Trophoblast cell (in vitro differentiated cells and primary cell): ENCODE measurements at regions not wholly inside any gene's neighbourhood (a gene's known extent, or its start where the extent isn't known, plus 50 kb on each side); places are given as distances from the start of the nearest gene placed in this dataset.

Source experiments
- DNase-seq, 2 donors: peaks; one replicate each; pipeline ENCODE4 v3.0.0-alpha.2; 2016
- H2AFZ ChIP-seq: 2 replicates; pipeline ENCODE4 v1.6.1; 2013; ENCODE audit warnings: low read length, moderate library complexity, mild to moderate bottlenecking; ENCODE audit not compliant: insufficient read depth, poor library complexity
- H2AK5ac ChIP-seq: 2 replicates; pipeline ENCODE4 v1.6.1; 2013; ENCODE audit warnings: mild to moderate bottlenecking, low read length
- H2BK120ac ChIP-seq: 2 replicates; pipeline ENCODE4 v1.6.1; 2013; ENCODE audit warnings: low read length, mild to moderate bottlenecking, moderate library complexity; ENCODE audit not compliant: insufficient read depth, poor library complexity
- H2BK12ac ChIP-seq: 2 replicates; pipeline ENCODE4 v1.6.1; 2013; ENCODE audit warnings: mild to moderate bottlenecking, low read length, moderate library complexity
- H2BK5ac ChIP-seq: 2 replicates; pipeline ENCODE4 v1.6.1; 2013; ENCODE audit warnings: low read length, low read depth, moderate library complexity, mild to moderate bottlenecking; ENCODE audit not compliant: poor library complexity
- H3K14ac ChIP-seq: 2 replicates; pipeline ENCODE4 v1.6.1; 2013; ENCODE audit warnings: mild to moderate bottlenecking, low read length
- H3K18ac ChIP-seq: 2 replicates; pipeline ENCODE4 v1.6.1; 2013; ENCODE audit warnings: mild to moderate bottlenecking, low read length
- H3K23ac ChIP-seq: 2 replicates; pipeline ENCODE4 v1.6.1; 2013; ENCODE audit warnings: low read length
- H3K27ac ChIP-seq: 2 replicates; pipeline ENCODE4 v1.5.1; 2013; ENCODE audit warnings: low read depth, mild to moderate bottlenecking, inconsistent platforms, low read length, moderate library complexity
- H3K27me3 ChIP-seq: 2 replicates; pipeline ENCODE4 v1.6.1; 2013; ENCODE audit warnings: inconsistent platforms, mild to moderate bottlenecking, low read length, moderate library complexity; ENCODE audit not compliant: insufficient read depth
- H3K36me3 ChIP-seq, 2 experiments: 1 replicate in 1 of 2; 2 replicates in 1 of 2; pipeline ENCODE4 v1.6.1; 2013; ENCODE audit warnings: low read length in 2 of 2, mild to moderate bottlenecking in 2 of 2, moderate library complexity in 1 of 2; ENCODE audit not compliant: insufficient read depth in 2 of 2, control insufficient read depth in 1 of 2
- H3K4ac ChIP-seq: 2 replicates; pipeline ENCODE4 v1.6.1; 2013; ENCODE audit warnings: low read depth, mild to moderate bottlenecking, low read length, moderate library complexity
- H3K4me1 ChIP-seq, 2 experiments: 1 replicate in 1 of 2; 2 replicates in 1 of 2; pipeline ENCODE4 v1.6.1; 2013; ENCODE audit warnings: low read length in 2 of 2, mild to moderate bottlenecking in 2 of 2, moderate library complexity in 1 of 2; ENCODE audit not compliant: insufficient read depth in 2 of 2, control insufficient read depth in 1 of 2
- H3K4me2 ChIP-seq: 2 replicates; pipeline ENCODE4 v1.6.1; 2013; ENCODE audit warnings: inconsistent platforms, mild to moderate bottlenecking, low read length, moderate library complexity
- H3K4me3 ChIP-seq: 2 replicates; pipeline ENCODE4 v1.5.1; 2013; ENCODE audit warnings: mild to moderate bottlenecking, low read depth, low read length, inconsistent platforms
- H3K79me1 ChIP-seq: one replicate; pipeline ENCODE4 v1.6.1; 2013; ENCODE audit warnings: low read length
- H3K79me2 ChIP-seq: 2 replicates; pipeline ENCODE4 v1.6.1; 2013; ENCODE audit warnings: low read length, mild to moderate bottlenecking; ENCODE audit not compliant: control insufficient read depth, insufficient read depth, poor library complexity
- H3K9ac ChIP-seq: 2 replicates; pipeline ENCODE4 v1.6.1; 2013; ENCODE audit warnings: mild to moderate bottlenecking, low read length
- H3K9me3 ChIP-seq: 2 replicates; pipeline ENCODE4 v1.6.1; 2013; ENCODE audit warnings: low read depth, mild to moderate bottlenecking, control low read depth, inconsistent platforms, low read length; ENCODE audit not compliant: insufficient read depth
- H4K12ac ChIP-seq: 2 replicates; pipeline ENCODE4 v1.6.1; 2013; ENCODE audit warnings: low read depth, mild to moderate bottlenecking, low read length, moderate library complexity
- H4K8ac ChIP-seq: 2 replicates; pipeline ENCODE4 v1.6.1; 2013; ENCODE audit warnings: low read depth, mild to moderate bottlenecking, low read length, moderate library complexity
- H4K91ac ChIP-seq: one replicate; pipeline ENCODE4 v1.6.1; 2013; ENCODE audit warnings: low read depth, mild to moderate bottlenecking, low read length, moderate library complexity
- WGBS: extraction: QIAGEN DNeasy Blood & Tissue Kit; methylation state at CpG from one replicate; pipeline ENCODE4 v1.1.7; 2013; ENCODE audit warnings: missing lambda C conversion rate; ENCODE audit not compliant: insufficient read length, insufficient coverage; ENCODE audit errors: extremely low coverage; 5-methylcytosine and 5-hydroxymethylcytosine counted together

DNA sequence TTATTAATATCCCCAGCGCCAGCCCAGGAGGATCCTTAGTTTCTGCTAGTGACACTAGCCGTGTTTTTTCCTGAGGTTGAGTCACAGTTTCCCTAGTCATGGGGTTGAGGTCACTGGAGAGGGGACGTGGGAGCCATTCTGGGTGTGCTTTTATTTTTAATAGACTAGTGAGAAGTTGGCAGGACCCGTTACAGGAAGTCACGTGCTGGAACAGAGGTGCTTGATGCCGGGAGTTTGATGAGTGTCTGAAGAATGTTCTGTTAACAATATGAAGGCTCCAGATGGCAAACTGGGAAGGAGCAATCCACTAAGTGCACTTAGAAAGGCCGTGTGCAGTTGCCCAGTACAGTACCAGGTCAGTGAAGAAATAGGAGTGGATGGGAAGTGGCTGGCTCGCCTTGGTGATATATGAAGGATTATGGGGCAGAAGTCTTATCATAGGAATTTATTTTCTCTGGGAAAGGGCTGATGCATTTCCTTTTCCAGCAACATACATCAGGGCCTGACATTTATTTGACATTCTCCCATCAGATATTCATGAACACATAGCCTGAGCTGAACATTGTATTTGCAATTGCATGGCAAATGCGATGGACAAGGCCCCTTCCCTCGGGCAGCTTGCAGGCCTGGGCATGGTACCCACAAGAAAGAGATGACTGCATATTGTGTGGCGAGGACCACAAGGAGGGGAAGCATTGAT, 291.8 kb downstream of the FBXW7 start:
- Histone ChIP-seq H3K79me1 (peaks cover 2% of the 10 kb centered on the region), H4K8ac (no peak overlapping the region), H3K23ac (no peak overlapping the region), H3K9me3 (no peaks in the 10 kb centered on the region), H3K18ac (no peak overlapping the region), H2AFZ (no peak overlapping the region), H3K27ac (no peak overlapping the region), H4K91ac (no peak overlapping the region), H3K27me3 (no peaks in the 10 kb centered on the region), H4K12ac (no peak overlapping the region), H3K4me2 (no peak overlapping the region), H3K9ac (no peak overlapping the region), H3K4me3 (no peak overlapping the region), H3K4me1 (peaks cover 11 to 15% of the 10 kb centered on the region in 2 experiments), H3K36me3 (no peaks in the 10 kb centered on the region), H2BK120ac (no peak overlapping the region), H2BK12ac (no peak overlapping the region), H2AK5ac (no peak overlapping the region), H3K4ac (no peak overlapping the region), H3K79me2 (no peaks in the 10 kb centered on the region), H2BK5ac (no peak overlapping the region), H3K14ac (no peak overlapping the region)
- no CpG with 5 or more reads among the region's 11 CpGs for WGBS
- DNase-seq = no peak

DNA sequence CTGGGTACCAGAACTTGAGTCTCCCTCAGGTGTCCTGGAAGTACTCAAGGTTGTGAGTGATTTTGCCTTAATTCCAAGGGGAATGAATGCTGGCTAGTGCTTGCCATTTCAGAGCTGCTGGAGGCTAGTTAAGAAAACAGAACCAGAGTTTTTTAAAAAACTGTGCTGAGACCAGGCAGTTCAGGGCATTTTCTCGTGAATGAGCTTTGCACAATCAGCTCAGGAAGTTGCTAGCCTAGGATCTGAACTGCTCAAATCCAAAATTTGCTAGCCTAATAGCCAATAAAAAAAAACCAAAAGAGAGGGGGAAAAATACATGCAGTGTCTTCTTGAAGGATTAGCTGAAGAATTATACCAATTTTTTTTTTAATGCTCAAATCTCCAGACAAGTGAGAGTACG, 292.7 kb downstream of the FBXW7 start:
- H2BK12ac ChIP-seq = no peak overlapping the region
- DNase-seq = no peak
- no peak overlapping the region for H2AFZ ChIP-seq
- H3K23ac ChIP-seq = no peak overlapping the region
- H2AK5ac ChIP-seq = no peak overlapping the region
- H3K4me1 ChIP-seq = peaks cover 11 to 15% of the 10 kb centered on the region in 2 experiments
- no peak overlapping the region for H3K27ac ChIP-seq
- H3K9ac ChIP-seq = no peak overlapping the region
- H3K79me2 ChIP-seq = no peaks in the 10 kb centered on the region
- H3K4me2 ChIP-seq = no peak overlapping the region
- H3K36me3 ChIP-seq = no peaks in the 10 kb centered on the region
- H3K27me3 ChIP-seq = no peaks in the 10 kb centered on the region
- no peak overlapping the region for H4K8ac ChIP-seq
- no peak overlapping the region for H3K4me3 ChIP-seq
- H3K18ac ChIP-seq = no peak overlapping the region
- H4K12ac ChIP-seq = no peak overlapping the region
- H4K91ac ChIP-seq = no peak overlapping the region
- H3K14ac ChIP-seq = no peak overlapping the region
- H3K79me1 ChIP-seq = peaks cover 2% of the 10 kb centered on the region
- no peak overlapping the region for H2BK5ac ChIP-seq
- H2BK120ac ChIP-seq = no peak overlapping the region
- no CpG with 5 or more reads among the region's 2 CpGs for WGBS
- H3K4ac ChIP-seq = no peak overlapping the region
- H3K9me3 ChIP-seq = no peaks in the 10 kb centered on the region

- no peak overlapping the region for H2BK120ac ChIP-seq
- H3K9ac ChIP-seq = no peak overlapping the region
- no peak overlapping the region for H3K4me2 ChIP-seq
- no peak overlapping the region for H4K91ac ChIP-seq
- no peak overlapping the region for H3K4ac ChIP-seq
- H3K4me1 ChIP-seq = peaks cover 0 to 3% of the 10 kb centered on the region in 2 experiments
- H2AFZ ChIP-seq = no peak overlapping the region
- DNase-seq = no peak
- no peak overlapping the region for H3K18ac ChIP-seq
- no peaks in the 10 kb centered on the region for H3K79me1 ChIP-seq
- H2BK12ac ChIP-seq = no peak overlapping the region
- no peaks in the 10 kb centered on the region for H3K36me3 ChIP-seq
- no peak overlapping the region for H3K4me3 ChIP-seq
- no peak overlapping the region for H3K14ac ChIP-seq
- no peaks in the 10 kb centered on the region for H3K9me3 ChIP-seq
- no peak overlapping the region for H2BK5ac ChIP-seq
- no peak overlapping the region for H3K23ac ChIP-seq
- H3K27me3 ChIP-seq = no peaks in the 10 kb centered on the region
- H3K79me2 ChIP-seq = no peaks in the 10 kb centered on the region
- no peak overlapping the region for H3K27ac ChIP-seq
- H4K8ac ChIP-seq = no peak overlapping the region
- H2AK5ac ChIP-seq = no peak overlapping the region
- WGBS = no CpG with 5 or more reads among the region's 1 CpG
- no peak overlapping the region for H4K12ac ChIP-seq
These were observed 295.7 kb downstream of the FBXW7 start for GRCh38 chr4:152240232-152240631.

- H3K9ac ChIP-seq = no peak overlapping the region
These were observed 296.7 kb downstream of the FBXW7 start for GRCh38 chr4:152239216-152239615.

More at GRCh38 chr4:152239216-152239615, 296.7 kb downstream of the FBXW7 start:
- H3K23ac ChIP-seq = no peak overlapping the region
- H3K36me3 ChIP-seq = no peaks in the 10 kb centered on the region
- H3K4me3 ChIP-seq = no peak overlapping the region
- no peak overlapping the region for H3K4me2 ChIP-seq
- no peak for DNase-seq
- H3K79me2 ChIP-seq = no peaks in the 10 kb centered on the region
- H4K12ac ChIP-seq = no peak overlapping the region
- no peak overlapping the region for H2BK5ac ChIP-seq
- no peak overlapping the region for H3K14ac ChIP-seq
- no peak overlapping the region for H3K4ac ChIP-seq
- no peaks in the 10 kb centered on the region for H3K79me1 ChIP-seq
- H3K27me3 ChIP-seq = no peaks in the 10 kb centered on the region
- H3K9me3 ChIP-seq = no peaks in the 10 kb centered on the region
- H2BK120ac ChIP-seq = no peak overlapping the region
- H4K91ac ChIP-seq = no peak overlapping the region
- H2AFZ ChIP-seq = no peak overlapping the region
- H3K27ac ChIP-seq = no peak overlapping the region
- peaks cover 0 to 3% of the 10 kb centered on the region in 2 experiments for H3K4me1 ChIP-seq
- H3K18ac ChIP-seq = no peak overlapping the region
- no peak overlapping the region for H4K8ac ChIP-seq
- no peak overlapping the region for H2BK12ac ChIP-seq
- no peak overlapping the region for H2AK5ac ChIP-seq
